ENCODE measurements at regions not wholly inside any gene's neighbourhood (a gene's known extent, or its start where the extent isn't known, plus 50 kb on each side); places are given as distances from the start of the nearest gene placed in this dataset.
"Not testable (repeated sequence)": the region's sequence is repeated elsewhere in the genome, so short reads cannot be mapped to it uniquely, and the experiment has no call there.

DNA sequence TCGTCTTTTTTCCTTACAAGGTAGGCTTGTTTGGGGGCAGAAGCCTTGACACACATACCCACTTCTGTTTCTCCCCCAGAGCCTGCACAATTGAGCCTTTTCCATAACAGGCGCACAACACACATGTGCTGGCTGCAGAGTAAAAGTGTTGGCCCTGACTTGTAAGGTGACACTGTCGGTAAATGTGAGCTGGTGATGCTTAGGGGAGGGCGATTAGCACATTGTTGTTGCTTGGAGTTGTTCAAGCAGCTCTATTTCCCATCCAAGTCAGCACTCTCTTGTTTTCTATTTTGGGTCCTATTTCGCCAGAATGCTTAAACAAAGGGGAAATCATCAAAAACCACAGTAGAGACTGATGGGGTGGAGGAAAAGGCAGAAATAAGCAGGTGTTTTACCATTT, 51.9 kb upstream of the PTPRJ start:
- Mint-ChIP-seq H3K4me1 (ENCODE audit: low read depth) (peaks cover 26% of the 10 kb centered on the region), H3K9me3 (no peaks in the 10 kb centered on the region), H3K4me3 (no peak overlapping the region), H3K27ac (no peak overlapping the region), H3K36me3 (ENCODE audit: low read depth) (no peaks in the 10 kb centered on the region), H3K27me3 (ENCODE audit: insufficient read depth) (peaks cover 3% of the 10 kb centered on the region)
- TF ChIP-seq, protein P1, sequence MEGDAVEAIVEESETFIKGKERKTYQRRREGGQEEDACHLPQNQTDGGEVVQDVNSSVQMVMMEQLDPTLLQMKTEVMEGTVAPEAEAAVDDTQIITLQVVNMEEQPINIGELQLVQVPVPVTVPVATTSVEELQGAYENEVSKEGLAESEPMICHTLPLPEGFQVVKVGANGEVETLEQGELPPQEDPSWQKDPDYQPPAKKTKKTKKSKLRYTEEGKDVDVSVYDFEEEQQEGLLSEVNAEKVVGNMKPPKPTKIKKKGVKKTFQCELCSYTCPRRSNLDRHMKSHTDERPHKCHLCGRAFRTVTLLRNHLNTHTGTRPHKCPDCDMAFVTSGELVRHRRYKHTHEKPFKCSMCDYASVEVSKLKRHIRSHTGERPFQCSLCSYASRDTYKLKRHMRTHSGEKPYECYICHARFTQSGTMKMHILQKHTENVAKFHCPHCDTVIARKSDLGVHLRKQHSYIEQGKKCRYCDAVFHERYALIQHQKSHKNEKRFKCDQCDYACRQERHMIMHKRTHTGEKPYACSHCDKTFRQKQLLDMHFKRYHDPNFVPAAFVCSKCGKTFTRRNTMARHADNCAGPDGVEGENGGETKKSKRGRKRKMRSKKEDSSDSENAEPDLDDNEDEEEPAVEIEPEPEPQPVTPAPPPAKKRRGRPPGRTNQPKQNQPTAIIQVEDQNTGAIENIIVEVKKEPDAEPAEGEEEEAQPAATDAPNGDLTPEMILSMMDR (IDR thresholded peaks at IDR 0.05): no peak
- DNase-seq: no peak

DNA sequence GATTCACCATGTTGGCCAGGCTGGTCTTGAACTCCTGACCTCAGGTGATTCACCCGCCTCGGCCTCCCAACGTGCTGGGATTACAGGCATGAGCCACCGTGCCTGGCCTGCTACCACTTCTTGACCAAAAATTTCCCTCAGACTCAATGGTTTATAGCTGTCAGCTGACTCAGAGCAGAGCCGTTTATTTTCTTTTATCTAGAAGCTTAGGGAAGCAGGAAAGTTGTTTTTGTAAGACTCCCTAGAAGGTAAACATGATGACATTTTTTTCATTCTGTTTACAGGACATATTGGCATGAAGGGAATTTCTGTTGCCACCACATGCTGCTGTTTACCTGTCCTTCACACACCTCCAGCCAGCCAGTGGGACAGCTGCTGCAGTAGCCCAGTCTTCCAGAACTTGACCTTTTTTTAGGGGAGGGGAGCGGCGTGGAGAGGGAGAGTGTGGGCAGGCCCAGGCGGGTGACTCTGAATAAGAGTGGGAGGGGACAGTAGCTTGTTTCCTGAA, 56.1 kb upstream of the PTPRJ start:
- Mint-ChIP-seq H3K27me3 (ENCODE audit: insufficient read depth) (peaks cover 6% of the 10 kb centered on the region), H3K27ac (peak overlapping the region; percentile 87)
- TF ChIP-seq, protein P1 (IDR thresholded peaks at IDR 0.05): no peak

DNA sequence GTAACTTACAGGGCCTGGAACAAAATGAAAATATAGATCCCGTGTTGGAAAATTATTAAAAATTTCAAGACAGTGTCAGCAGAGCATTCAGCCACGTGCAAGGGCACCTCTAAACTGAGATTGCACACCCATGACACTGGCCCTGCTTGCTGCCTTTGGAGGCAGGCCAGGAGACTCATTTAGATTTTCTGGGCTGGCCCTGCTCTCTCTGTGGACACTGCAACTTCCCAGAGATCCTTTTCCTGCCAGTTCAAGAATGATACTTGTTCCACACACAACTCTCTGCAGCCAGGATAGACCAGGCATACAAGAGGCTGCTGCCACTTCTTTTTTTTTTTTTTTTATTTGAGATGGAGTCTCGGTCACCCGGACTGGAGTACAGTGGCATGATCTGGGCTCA, 56.7 kb upstream of the PTPRJ start:
- TF ChIP-seq, protein P1 (IDR thresholded peaks at IDR 0.05): no peak
- no peaks in the 10 kb centered on the region for H3K9me3 Mint-ChIP-seq
- H3K4me3 Mint-ChIP-seq: peak overlapping the region; percentile 64; the same call in 1 of the 2 replicates
- peaks cover 36% of the 10 kb centered on the region for H3K4me1 Mint-ChIP-seq (ENCODE audit: low read depth)
- H3K27me3 Mint-ChIP-seq (ENCODE audit: insufficient read depth): peaks cover 6% of the 10 kb centered on the region
- no peaks in the 10 kb centered on the region for H3K36me3 Mint-ChIP-seq (ENCODE audit: low read depth)
- DNase-seq: peak; percentile 46
- peak overlapping the region; percentile 87 for H3K27ac Mint-ChIP-seq

More for the DNA sequence above, 56.1 kb upstream of the PTPRJ start:
- H3K4me1 Mint-ChIP-seq (ENCODE audit: low read depth): peaks cover 31% of the 10 kb centered on the region
- no peaks in the 10 kb centered on the region for H3K36me3 Mint-ChIP-seq (ENCODE audit: low read depth)
- peak overlapping the region; percentile 64; the same call in 1 of the 2 replicates for H3K4me3 Mint-ChIP-seq
- peak; percentile 92 for DNase-seq
- H3K9me3 Mint-ChIP-seq: no peaks in the 10 kb centered on the region

DNA sequence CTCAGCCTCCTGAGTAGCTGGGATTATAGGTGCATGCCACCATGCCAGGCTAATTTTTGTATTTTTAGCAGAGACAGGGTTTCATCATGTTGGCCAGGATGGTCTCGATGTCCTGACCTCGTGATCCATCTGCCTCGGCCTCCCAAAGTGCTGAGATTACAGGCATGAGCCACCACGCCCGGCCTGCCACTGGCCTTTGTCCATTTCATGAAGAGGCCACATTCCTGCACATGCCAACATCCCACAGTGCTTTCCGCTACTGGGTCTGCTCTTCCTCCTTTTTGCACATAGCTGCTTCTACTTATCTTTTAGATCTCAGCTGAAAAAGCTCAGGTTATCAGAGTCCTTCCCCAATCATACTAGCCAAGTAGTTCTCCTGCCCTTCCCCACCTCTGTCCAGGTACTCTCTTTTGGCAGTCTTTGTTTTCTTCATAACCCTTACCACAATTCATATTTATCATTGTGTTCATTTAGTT, 59.2 kb upstream of the PTPRJ start:
- H3K4me1 Mint-ChIP-seq (ENCODE audit: low read depth): peaks cover 53% of the 10 kb centered on the region
- H3K27ac Mint-ChIP-seq; H3K27me3 Mint-ChIP-seq (ENCODE audit: insufficient read depth); H3K9me3 Mint-ChIP-seq; DNase-seq; H3K4me3 Mint-ChIP-seq; H3K36me3 Mint-ChIP-seq (ENCODE audit: low read depth): not testable (repeated sequence)

DNA sequence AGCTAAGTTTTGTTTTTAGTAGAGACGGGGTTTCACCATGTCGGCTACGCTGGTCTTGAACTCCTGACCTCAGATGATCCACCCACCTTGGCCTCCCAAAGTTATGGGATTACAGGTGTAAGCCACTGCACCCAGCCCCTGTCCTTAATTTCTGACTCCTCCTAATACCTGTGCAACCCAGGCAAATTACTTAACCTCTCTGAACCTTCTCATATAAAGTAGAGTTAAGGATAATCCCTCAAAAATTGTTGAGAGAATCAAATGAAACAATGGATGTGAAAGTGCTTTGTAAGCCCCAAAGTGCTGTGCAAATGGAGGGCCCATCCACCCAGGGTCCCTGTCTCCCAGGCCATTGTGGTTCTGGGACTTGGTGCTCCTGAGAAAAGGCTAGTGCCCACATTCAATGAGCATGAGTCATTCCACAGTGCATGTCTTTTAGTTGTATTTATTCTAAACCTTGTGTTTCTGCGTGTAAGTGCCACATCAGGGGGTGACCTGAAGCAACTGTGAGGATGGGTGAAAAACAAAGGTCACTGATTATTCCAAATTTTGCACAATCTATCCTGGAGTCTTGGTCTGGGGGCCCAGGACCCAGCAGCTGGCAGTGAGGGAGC, 61.4 kb upstream of the PTPRJ start:
- Mint-ChIP-seq H3K36me3 (ENCODE audit: low read depth) (no peaks in the 10 kb centered on the region), H3K27me3 (ENCODE audit: insufficient read depth) (peaks cover 5% of the 10 kb centered on the region; the same call in 1 of the 2 replicates), H3K4me3 (peak overlapping the region; percentile 64), H3K27ac (peak overlapping the region; percentile 70), H3K9me3 (no peaks in the 10 kb centered on the region), H3K4me1 (ENCODE audit: low read depth) (peaks cover 46% of the 10 kb centered on the region)
- TF ChIP-seq, protein P1 (IDR thresholded peaks at IDR 0.05): no peak
- peak; percentile 29 for DNase-seq

DNA sequence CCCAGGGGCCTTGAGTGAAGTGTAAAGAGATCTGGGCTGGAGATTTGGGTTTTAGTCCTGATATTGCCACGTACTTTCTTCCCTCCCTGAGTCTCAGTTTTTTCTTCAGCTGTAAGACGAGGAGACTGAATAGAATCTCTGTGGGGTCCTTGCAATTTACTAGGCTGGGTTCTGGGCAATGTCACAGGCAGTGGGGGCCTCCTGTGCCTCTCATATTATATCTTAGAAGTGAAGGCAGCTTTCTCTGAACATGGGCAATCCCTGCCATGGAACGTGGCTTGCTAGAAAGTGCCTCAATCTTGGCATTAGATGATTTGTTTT, 62.0 kb upstream of the PTPRJ start:
- H3K4me3 Mint-ChIP-seq: no peak overlapping the region
- no peaks in the 10 kb centered on the region for H3K9me3 Mint-ChIP-seq
- TF ChIP-seq, protein P1 (IDR thresholded peaks at IDR 0.05): no peak
- peak overlapping the region; percentile 70; the same call in 1 of the 2 replicates for H3K27ac Mint-ChIP-seq
- DNase-seq: no peak
- H3K27me3 Mint-ChIP-seq (ENCODE audit: insufficient read depth): peaks cover 5% of the 10 kb centered on the region; the same call in 1 of the 2 replicates
- no peaks in the 10 kb centered on the region for H3K36me3 Mint-ChIP-seq (ENCODE audit: low read depth)
- peaks cover 39% of the 10 kb centered on the region for H3K4me1 Mint-ChIP-seq (ENCODE audit: low read depth)
